Type B pancreatic cell (in vitro differentiated cells): ENCODE measurements at regions not wholly inside any gene's neighbourhood (a gene's known extent, or its start where the extent isn't known, plus 50 kb on each side); places are given as distances from the start of the nearest gene placed in this dataset.
A peak's percentile ranks its signal among the peaks of the same experiment; 100 is the strongest.

Experiments
- DNase-seq: peaks from one replicate; pipeline ENCODE4 v3.0.0; 2021; ENCODE audit warnings: mixed read lengths; ENCODE audit not compliant: unreplicated experiment; ENCODE audit errors: extremely low spot score
- H3K27ac Mint-ChIP-seq: 2 replicates; pipeline ENCODE4 v1.8.0; 2021; ENCODE audit warnings: mild to moderate bottlenecking, mixed read lengths
- H3K27me3 Mint-ChIP-seq: 2 replicates; pipeline ENCODE4 v1.8.0; 2021; ENCODE audit warnings: mixed read lengths
- H3K36me3 Mint-ChIP-seq: 2 replicates; pipeline ENCODE4 v1.8.0; 2021; ENCODE audit warnings: mixed read lengths
- H3K4me1 Mint-ChIP-seq: one replicate; pipeline ENCODE4 v1.8.0; 2021; ENCODE audit warnings: mixed read lengths; ENCODE audit not compliant: unreplicated experiment
- H3K4me3 Mint-ChIP-seq: 2 replicates; pipeline ENCODE4 v1.8.0; 2021; ENCODE audit warnings: mild to moderate bottlenecking, mixed read lengths
- H3K9me3 Mint-ChIP-seq: 2 replicates; pipeline ENCODE4 v1.8.0; 2021; ENCODE audit warnings: mixed read lengths
- TF ChIP-seq, protein P1 (sequence below): fragments of 200-600 bp; sonication (generic); conservative IDR thresholded peaks from 2 replicates; pipeline ENCODE4 v1.5.0; 2021; ENCODE audit warnings: antibody characterized with exemption, mild to moderate bottlenecking

DNA sequence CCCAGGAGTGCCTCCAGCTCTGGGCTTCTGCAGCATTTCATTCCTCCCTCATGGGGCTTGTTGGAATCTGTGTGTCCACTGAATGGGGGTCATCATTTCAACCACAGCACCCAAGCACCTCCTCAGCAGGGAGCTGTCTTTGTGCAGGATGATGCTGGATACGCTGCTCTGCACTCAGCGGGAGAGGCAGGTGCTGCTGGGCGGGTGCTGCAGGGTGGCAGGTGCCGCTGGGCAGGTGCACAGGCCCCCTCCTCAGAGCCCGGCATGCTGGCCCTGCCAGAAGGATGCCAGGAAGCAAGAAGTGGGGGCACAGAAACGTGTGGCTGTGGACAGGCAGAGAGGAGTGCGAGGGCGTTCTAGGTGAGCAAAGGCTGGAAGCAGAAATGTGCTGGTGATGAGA is 121.8 kb upstream of the VSTM2B start:
- DNase-seq, result no peak
- Mint-ChIP-seq H3K4me1 (peaks cover 8% of the 10 kb centered on the region), H3K27ac (peak overlapping the region; percentile 86), H3K36me3 (no peaks in the 10 kb centered on the region), H3K27me3 (peaks cover 17% of the 10 kb centered on the region), H3K9me3 (no peaks in the 10 kb centered on the region), H3K4me3 (peak overlapping the region; percentile 28)
- TF ChIP-seq, protein P1, sequence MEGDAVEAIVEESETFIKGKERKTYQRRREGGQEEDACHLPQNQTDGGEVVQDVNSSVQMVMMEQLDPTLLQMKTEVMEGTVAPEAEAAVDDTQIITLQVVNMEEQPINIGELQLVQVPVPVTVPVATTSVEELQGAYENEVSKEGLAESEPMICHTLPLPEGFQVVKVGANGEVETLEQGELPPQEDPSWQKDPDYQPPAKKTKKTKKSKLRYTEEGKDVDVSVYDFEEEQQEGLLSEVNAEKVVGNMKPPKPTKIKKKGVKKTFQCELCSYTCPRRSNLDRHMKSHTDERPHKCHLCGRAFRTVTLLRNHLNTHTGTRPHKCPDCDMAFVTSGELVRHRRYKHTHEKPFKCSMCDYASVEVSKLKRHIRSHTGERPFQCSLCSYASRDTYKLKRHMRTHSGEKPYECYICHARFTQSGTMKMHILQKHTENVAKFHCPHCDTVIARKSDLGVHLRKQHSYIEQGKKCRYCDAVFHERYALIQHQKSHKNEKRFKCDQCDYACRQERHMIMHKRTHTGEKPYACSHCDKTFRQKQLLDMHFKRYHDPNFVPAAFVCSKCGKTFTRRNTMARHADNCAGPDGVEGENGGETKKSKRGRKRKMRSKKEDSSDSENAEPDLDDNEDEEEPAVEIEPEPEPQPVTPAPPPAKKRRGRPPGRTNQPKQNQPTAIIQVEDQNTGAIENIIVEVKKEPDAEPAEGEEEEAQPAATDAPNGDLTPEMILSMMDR, result no peak

DNA sequence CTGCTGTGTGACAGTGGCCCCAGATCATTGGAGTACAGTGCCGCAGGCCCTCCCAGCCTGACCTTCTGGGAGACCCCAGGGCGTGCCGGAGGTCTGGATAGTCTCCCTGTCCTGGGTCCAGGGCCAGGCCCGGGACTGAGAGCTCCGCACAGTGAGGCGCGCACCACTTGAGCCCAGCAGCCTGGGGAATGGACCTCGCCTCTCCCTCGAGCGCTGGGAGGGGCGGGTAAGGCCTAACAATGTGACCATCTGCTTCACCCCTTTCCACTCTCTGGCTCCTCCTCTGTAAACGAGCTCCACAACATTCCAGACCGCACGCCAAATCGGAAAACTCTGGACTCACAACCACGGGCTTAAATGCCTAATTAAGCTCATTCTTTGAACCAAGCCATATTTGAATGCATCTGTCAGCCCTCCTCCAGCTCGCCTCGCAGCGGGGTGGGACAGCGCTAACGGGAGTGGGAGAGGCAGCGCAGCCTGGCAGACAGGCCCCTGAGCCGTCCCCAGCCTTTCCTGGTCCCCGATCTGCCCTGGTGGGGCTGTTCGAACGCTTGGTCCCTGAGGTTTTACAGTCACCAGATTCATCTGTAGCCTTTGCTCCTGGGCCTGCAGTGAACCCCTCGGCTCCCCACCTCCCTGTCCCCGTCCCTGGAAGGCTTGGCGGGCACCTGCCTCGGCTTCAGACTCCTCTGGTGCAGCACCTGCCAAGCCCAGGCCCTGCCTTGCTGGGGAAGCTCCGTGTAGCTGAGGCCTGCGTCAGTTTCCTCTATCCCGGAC is 120.7 kb upstream of the VSTM2B start:
- Mint-ChIP-seq H3K4me1 (peaks cover 3% of the 10 kb centered on the region), H3K36me3 (no peaks in the 10 kb centered on the region), H3K27ac (peak overlapping the region; percentile 85), H3K4me3 (peak overlapping the region; percentile 69), H3K9me3 (no peaks in the 10 kb centered on the region), H3K27me3 (peaks cover 13% of the 10 kb centered on the region)
- TF ChIP-seq, protein P1, result no peak
- DNase-seq, result no peak

DNA sequence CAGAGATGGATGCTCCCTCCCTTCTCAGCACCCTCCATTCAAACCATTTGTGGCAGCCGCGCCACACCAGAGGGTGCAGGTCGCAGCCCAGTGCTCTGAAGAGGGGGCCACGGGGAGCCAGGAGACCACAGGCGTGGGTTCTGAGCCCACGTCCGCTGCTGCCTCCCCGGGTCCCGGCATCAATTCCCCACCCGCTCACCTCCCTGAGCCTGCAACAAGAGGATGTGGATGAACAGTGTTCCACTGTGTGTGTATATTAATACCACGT is 120.1 kb upstream of the VSTM2B start:
- Mint-ChIP-seq H3K27ac (peak overlapping the region; percentile 85), H3K27me3 (peaks cover 17% of the 10 kb centered on the region), H3K4me3 (peak overlapping the region; percentile 69), H3K4me1 (peaks cover 5% of the 10 kb centered on the region), H3K36me3 (no peaks in the 10 kb centered on the region), H3K9me3 (no peaks in the 10 kb centered on the region)
- no peak for DNase-seq
- TF ChIP-seq, protein P1, result no peak

DNA sequence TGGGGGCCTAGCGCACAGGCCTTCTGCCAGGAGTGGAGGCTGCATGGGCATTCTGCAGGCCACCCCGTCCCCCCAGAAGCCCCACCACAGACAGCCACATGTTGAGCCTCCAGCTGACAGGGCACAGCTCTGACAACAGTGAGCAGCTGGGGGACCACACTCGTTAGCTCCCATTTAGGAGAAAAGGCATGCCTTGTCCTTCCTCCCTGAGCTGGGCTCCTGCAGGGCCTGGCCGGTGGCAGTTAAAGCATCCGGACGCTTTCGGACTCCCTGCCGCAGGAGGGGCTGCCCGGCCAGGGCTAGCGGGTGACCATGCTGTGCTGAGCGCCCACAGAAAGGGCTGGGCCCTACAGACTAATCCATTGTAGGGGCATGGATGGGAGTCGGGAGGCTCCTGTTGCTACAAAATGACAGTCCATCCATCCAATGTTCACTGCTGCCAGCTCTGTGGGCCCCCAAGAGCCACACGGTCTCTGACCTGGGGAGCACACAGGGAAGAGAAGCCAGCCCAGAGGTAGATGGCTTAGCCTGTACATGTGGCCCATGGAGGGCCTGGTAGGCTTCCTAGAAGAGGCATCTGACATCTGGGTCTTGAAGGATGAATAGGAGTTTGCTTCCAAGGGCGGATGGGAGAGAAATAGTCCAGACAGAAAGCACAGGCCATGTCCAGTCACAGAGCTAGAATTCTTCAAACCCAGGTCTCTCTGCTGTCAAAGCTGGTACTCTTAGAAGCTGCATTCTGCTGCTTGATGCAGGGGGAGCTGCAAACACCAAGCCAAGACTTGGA is 116.5 kb upstream of the VSTM2B start:
- peaks cover 16% of the 10 kb centered on the region for H3K27me3 Mint-ChIP-seq
- H3K4me1 Mint-ChIP-seq, result peaks cover 11% of the 10 kb centered on the region
- DNase-seq, result no peak
- TF ChIP-seq, protein P1, result no peak
- H3K4me3 Mint-ChIP-seq, result no peak overlapping the region
- H3K9me3 Mint-ChIP-seq, result no peaks in the 10 kb centered on the region
- no peaks in the 10 kb centered on the region for H3K36me3 Mint-ChIP-seq
- H3K27ac Mint-ChIP-seq, result no peak overlapping the region

DNA sequence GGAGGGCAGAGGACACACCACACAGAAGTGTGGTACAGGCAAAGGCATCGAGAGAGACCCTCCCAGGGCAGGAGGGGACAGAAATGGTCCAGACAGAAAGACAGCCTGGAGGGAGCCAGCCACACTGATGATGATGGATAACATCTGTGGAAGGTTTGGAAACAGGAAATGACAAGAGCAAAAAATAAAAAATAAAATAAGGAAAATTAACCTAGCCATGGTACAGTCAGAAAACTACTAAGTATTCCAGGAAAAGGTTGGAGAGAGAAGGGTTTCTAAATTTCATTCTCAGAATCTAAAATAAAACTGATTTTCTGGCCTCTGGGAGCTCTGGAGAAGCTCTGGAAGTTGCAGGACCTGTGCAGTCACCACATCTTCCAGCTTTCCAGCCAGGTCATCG is 115.2 kb upstream of the VSTM2B start:
- no peak overlapping the region for H3K4me3 Mint-ChIP-seq
- peaks cover 11% of the 10 kb centered on the region for H3K4me1 Mint-ChIP-seq
- peak overlapping the region; percentile 24 for H3K27ac Mint-ChIP-seq
- H3K9me3 Mint-ChIP-seq, result no peaks in the 10 kb centered on the region
- no peaks in the 10 kb centered on the region for H3K36me3 Mint-ChIP-seq
- peaks cover 16% of the 10 kb centered on the region for H3K27me3 Mint-ChIP-seq
- DNase-seq, result no peak
- TF ChIP-seq, protein P1, result no peak
